ENCODE measurements at regions not wholly inside any gene's neighbourhood (a gene's known extent, or its start where the extent isn't known, plus 50 kb on each side); places are given as distances from the start of the nearest gene placed in this dataset.

DNA sequence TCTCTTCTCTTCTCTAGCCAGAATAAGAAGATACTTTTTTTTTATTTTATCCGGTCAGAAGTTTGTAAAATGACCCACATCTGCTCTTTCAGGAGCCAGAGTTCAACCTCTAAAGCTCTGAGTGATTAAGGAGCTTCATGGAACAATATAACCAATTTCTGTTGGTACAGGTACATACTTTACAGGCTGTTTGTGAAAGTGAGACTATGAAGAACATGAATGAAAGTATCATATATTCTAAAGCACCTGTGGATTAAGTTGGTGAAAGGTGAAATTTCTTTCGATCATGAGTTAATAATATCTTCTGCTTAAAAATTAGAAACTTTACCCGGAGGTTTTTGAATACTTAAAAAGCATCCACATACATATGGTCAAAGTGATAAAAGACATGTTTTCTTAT lies 65.2 kb downstream of the DMRT2 start:
- ChIA-PET CTCF (no interaction called here), POLR2A (no interaction called here)
- TF ChIP-seq CTCF (IDR thresholded peaks at IDR 0.05; ENCODE audit: control extremely low read depth, extremely low read depth, low read depth, missing control alignments) = no peak
- no peak for DNase-seq (ENCODE audit: extremely low spot score)

- CTCF ChIA-PET = no interaction called here
- TF ChIP-seq CTCF (IDR thresholded peaks at IDR 0.05; ENCODE audit: control extremely low read depth, extremely low read depth, low read depth, missing control alignments) = no peak
- DNase-seq (ENCODE audit: extremely low spot score) = no peak
- POLR2A ChIA-PET = no interaction called here
Measured at GRCh38 chr9:1117439-1117838, 67.3 kb downstream of the DMRT2 start.

DNA sequence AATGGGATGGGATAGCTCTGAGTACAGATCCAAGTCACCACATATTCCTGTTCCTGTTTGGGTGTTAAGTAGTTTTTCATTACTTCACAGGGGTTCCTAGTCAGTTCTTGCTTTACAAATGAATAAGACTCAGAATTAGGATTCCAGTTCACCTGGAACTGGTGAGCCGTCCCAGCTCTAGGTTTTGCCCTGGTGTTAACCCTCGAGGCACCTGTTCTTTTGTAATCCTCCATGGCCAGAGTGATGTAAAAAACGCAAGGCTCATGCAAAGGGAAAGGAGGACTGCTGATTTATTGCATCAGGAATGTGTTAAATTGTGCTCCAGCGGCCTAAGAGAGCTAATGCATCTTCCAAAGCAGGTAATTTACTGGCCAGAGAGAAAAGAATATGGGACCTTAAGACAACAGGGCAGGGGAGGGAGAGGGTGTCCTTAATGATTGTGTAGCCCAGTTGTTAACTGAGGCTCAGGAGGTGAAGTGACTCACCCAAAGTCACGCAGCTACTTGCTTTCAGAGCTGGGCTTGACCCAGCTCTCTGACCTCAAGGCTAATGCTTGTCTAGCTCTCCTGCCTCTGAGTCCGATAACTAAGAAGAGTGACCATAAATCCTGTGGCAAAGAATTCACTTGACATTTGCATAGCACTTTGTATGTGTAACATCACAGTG lies 70.5 kb downstream of the DMRT2 start:
- ChIA-PET POLR2A (no interaction called here), CTCF (interaction anchor here (1.1 kb wide), 1 partner anchor 9 kb away, joined by 3 read pairs; no protein-coding TSS in a partner anchor)
- no peak for TF ChIP-seq CTCF (IDR thresholded peaks at IDR 0.05; ENCODE audit: control extremely low read depth, extremely low read depth, low read depth, missing control alignments)
- no peak for DNase-seq (ENCODE audit: extremely low spot score)

DNA sequence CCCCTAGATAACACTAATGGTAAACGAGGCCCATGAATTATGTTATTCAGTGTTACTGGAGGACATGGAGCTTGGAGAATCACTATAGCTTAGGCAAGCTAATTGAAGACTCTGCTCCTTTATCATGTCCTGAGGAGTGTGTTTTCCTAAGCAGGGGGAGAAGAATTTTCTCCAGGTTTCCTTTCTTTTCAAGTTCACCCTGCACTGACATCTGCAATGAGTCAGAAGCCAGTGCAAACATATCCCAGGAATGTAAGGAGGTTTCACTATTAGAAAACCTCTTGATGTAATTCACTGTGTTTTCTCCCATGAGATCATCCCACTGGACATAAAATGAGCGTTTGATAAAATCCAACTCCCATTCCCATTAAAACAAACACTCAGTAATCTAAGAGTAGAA lies 75.6 kb downstream of the DMRT2 start:
- POLR2A ChIA-PET = no interaction called here
- no peak for DNase-seq (ENCODE audit: extremely low spot score)
- TF ChIP-seq CTCF (IDR thresholded peaks at IDR 0.05; ENCODE audit: control extremely low read depth, extremely low read depth, low read depth, missing control alignments) = no peak
- CTCF ChIA-PET = no interaction called here

DNA sequence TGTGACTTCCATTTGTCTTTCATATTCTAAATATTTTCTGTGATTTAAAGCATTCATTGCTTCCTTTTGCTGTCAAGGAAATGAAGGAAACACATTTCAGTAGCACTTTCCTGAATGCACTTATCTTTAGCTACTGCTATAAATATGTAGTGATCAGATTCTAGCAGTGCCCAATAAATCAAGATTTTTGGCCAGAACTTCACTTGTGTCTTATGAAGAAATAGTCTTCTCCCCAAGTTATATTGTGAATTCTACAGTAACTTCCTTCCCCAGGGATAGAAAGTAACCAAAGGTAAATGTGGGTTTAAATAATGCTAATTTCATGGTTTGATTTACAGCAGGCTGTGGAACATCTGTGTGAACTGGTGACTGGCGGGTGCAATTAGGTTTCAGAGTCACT lies 77.9 kb downstream of the DMRT2 start:
- TF ChIP-seq CTCF (IDR thresholded peaks at IDR 0.05; ENCODE audit: control extremely low read depth, extremely low read depth, low read depth, missing control alignments) = no peak
- ChIA-PET POLR2A (no interaction called here), CTCF (interaction anchor here (0.9 to 2.0 kb wide), 3 partner anchors 12 to 56 kb away, joined by 3 to 5 read pairs (median 4); no protein-coding TSS in a partner anchor)
- DNase-seq (ENCODE audit: extremely low spot score) = no peak

DNA sequence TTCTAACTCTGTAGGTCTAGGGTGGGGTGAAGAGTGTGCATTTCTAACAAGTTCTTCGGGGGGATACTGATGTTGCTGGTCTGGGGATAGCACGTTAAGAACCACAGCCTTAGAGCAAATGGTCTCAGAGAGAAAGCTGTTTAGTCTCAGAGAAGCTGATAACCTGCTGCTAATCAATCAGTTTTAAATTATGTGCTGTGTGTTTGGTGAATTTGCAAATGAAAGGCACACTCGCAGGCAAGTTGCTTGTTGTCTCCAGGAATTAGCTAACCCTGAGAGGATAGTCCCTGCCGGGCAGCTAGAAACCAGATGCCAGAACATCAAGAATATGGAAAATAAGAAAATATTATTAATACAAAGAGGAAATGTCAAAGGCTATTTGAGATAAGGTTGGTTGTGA lies 79.2 kb downstream of the DMRT2 start:
- no peak for DNase-seq (ENCODE audit: extremely low spot score)
- POLR2A ChIA-PET = no interaction called here
- CTCF ChIA-PET = interaction anchor here (1.4 to 2.0 kb wide), 3 partner anchors 9 to 30 kb away, joined by 3 to 5 read pairs (median 4); no protein-coding TSS in a partner anchor
- TF ChIP-seq CTCF (IDR thresholded peaks at IDR 0.05; ENCODE audit: control extremely low read depth, extremely low read depth, low read depth, missing control alignments) = no peak

Data from GM10248 (cell line).